Neural progenitor cell (in vitro differentiated cells): ENCODE measurements at regions not wholly inside any gene's neighbourhood (a gene's known extent, or its start where the extent isn't known, plus 50 kb on each side); places are given as distances from the start of the nearest gene placed in this dataset.

ENCODE experiments used
- DNase-seq: peaks from one replicate; pipeline ENCODE4 v3.0.0-alpha.2; 2016; ENCODE audit warnings: low spot score
- H2AFZ ChIP-seq: fragments of 200-600 bp; sonication (generic); replicated peaks from 2 replicates; pipeline ENCODE4 v1.6.1; 2016; ENCODE audit warnings: antibody characterized with exemption
- H3F3A ChIP-seq: fragments of 200-600 bp; sonication (generic); 2 replicates; pipeline ENCODE4 v1.6.1; 2016; ENCODE audit warnings: antibody characterized with exemption, low read depth
- H3K27ac ChIP-seq: fragments of 200-600 bp; sonication (generic); 2 replicates; pipeline ENCODE4 v1.5.1; 2016; ENCODE audit warnings: mild to moderate bottlenecking
- H3K27me3 ChIP-seq: fragments of 200-600 bp; sonication (generic); 2 replicates; pipeline ENCODE4 v1.6.1; 2016; ENCODE audit warnings: mild to moderate bottlenecking, moderate library complexity
- H3K36me3 ChIP-seq: fragments of 200-600 bp; sonication (generic); 2 replicates; pipeline ENCODE4 v1.5.1; 2016
- H3K4me1 ChIP-seq: fragments of 200-600 bp; sonication (generic); 2 replicates; pipeline ENCODE4 v1.6.1; 2016; ENCODE audit warnings: mixed run types
- H3K4me2 ChIP-seq: fragments of 200-600 bp; sonication (generic); 2 replicates; pipeline ENCODE4 v1.6.1; 2016
- H3K4me3 ChIP-seq: fragments of 200-600 bp; sonication (generic); 2 replicates; pipeline ENCODE4 v1.5.1; 2016
- H3K79me2 ChIP-seq: fragments of 200-600 bp; sonication (generic); 2 replicates; pipeline ENCODE4 v1.6.1; 2016; ENCODE audit warnings: low read depth
- H3K9ac ChIP-seq: fragments of 200-600 bp; sonication (generic); 2 replicates; pipeline ENCODE4 v1.6.1; 2016
- H3K9me3 ChIP-seq: fragments of 200-600 bp; sonication (generic); 2 replicates; pipeline ENCODE4 v1.5.1; 2016; ENCODE audit warnings: low read depth
- H4K20me1 ChIP-seq: fragments of 200-600 bp; sonication (generic); 2 replicates; pipeline ENCODE4 v1.6.1; 2016; ENCODE audit warnings: low read depth
- H3K27ac Mint-ChIP-seq: 3 replicates; pipeline ENCODE4 v1.8.0; 2021; ENCODE audit warnings: mixed read lengths
- H3K27me3 Mint-ChIP-seq: 2 replicates; pipeline ENCODE4 v1.8.0; 2022; ENCODE audit warnings: low read depth, mild to moderate bottlenecking, inconsistent platforms, moderate library complexity, mixed read lengths; ENCODE audit not compliant: insufficient read depth
- H3K36me3 Mint-ChIP-seq: 3 replicates; pipeline ENCODE4 v1.8.0; 2021; ENCODE audit warnings: mixed read lengths
- H3K4me1 Mint-ChIP-seq: 3 replicates; pipeline ENCODE4 v1.8.0; 2021; ENCODE audit warnings: mixed read lengths
- H3K4me3 Mint-ChIP-seq: 3 replicates; pipeline ENCODE4 v1.8.0; 2021; ENCODE audit warnings: mild to moderate bottlenecking, moderate library complexity, mixed read lengths
- H3K9me3 Mint-ChIP-seq: 3 replicates; pipeline ENCODE4 v1.8.0; 2020; ENCODE audit warnings: mixed read lengths
- CTCF ChIP-seq: fragments of 200-600 bp; sonication (generic); IDR thresholded peaks from 2 replicates; pipeline ENCODE4 v1.5.1; 2017; ENCODE audit warnings: antibody characterized with exemption, mild to moderate bottlenecking
- EZH2 ChIP-seq: fragments of 200-600 bp; sonication (generic); IDR thresholded peaks from 2 replicates; pipeline ENCODE4 v1.6.1; 2017; ENCODE audit warnings: antibody characterized with exemption, mild to moderate bottlenecking, moderate library complexity
- EZH2phosphoT487 ChIP-seq: fragments of 200-600 bp; sonication (generic); IDR thresholded peaks from 2 replicates; pipeline ENCODE4 v1.6.1; 2017; ENCODE audit warnings: antibody characterized with exemption

DNA sequence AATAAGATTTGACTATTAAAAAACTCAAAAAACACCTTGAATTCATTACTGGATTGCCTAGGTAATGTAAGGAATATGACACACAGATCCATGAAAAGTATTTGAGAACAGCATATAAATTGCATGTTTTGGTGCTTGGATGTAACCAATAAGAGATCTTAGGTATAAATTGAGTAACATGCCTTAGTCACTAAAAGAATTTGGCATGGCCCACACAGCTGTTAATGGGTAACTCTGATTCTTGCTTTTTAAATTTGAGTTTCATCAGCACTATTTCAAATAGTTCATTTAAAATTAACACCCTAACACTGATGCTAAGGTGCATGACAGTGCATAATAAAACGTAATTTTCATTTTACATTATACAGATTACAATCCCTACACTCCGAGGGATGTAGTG lies 779.3 kb upstream of the WWC1 start:
- Histone ChIP-seq H3K79me2 (no peaks in the 10 kb centered on the region), H3K9ac (no peak overlapping the region), H3K9me3 (no peaks in the 10 kb centered on the region), H3K4me3 (no peak overlapping the region), H3K4me2 (no peak overlapping the region), H3K4me1 (peaks cover 11% of the 10 kb centered on the region), H3F3A (peaks cover 7% of the 10 kb centered on the region), H4K20me1 (no peaks in the 10 kb centered on the region), H3K27ac (no peak overlapping the region), H3K27me3 (no peaks in the 10 kb centered on the region), H2AFZ (no peak overlapping the region), H3K36me3 (no peaks in the 10 kb centered on the region)
- no peak for TF ChIP-seq CTCF
- TF ChIP-seq EZH2: no peak
- TF ChIP-seq EZH2phosphoT487: no peak
- no peaks in the 10 kb centered on the region for H3K36me3 Mint-ChIP-seq
- DNase-seq: no peak
- no peak overlapping the region for H3K27ac Mint-ChIP-seq
- peaks cover 10% of the 10 kb centered on the region for H3K4me1 Mint-ChIP-seq
- H3K4me3 Mint-ChIP-seq: no peak overlapping the region
- H3K27me3 Mint-ChIP-seq: no peaks in the 10 kb centered on the region
- H3K9me3 Mint-ChIP-seq: no peaks in the 10 kb centered on the region

DNA sequence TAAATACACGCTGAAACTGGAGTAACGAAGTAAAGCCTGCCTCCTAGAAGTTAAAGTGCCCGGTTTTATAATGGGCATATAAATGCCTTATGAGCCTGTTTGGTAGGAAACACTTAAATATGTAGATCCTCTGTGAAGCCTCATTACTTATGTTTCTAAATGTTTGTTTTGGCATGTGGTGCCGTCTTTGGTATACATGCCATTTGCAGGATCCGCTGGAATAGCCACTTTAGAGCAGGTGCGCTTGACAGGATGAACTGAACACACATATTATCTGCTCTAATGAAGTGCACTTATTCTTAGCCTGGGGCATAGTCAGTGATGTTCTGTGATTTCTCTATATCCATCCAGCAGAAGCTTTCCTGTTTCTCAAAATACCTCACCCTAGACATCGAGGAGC lies 778.1 kb upstream of the WWC1 start:
- H3K4me1 ChIP-seq: peaks cover 20% of the 10 kb centered on the region
- H3K27me3 Mint-ChIP-seq: no peaks in the 10 kb centered on the region

GRCh38 chr5:167514461-167514860 lies 777.0 kb upstream of the WWC1 start:
- Mint-ChIP-seq H3K27ac (no peak overlapping the region), H3K27me3 (no peaks in the 10 kb centered on the region), H3K9me3 (peaks cover 3% of the 10 kb centered on the region), H3K4me3 (no peak overlapping the region), H3K36me3 (no peaks in the 10 kb centered on the region), H3K4me1 (peaks cover 19% of the 10 kb centered on the region)
- Histone ChIP-seq H3K27ac (no peak overlapping the region), H3K27me3 (no peaks in the 10 kb centered on the region), H3K9ac (no peak overlapping the region), H4K20me1 (no peaks in the 10 kb centered on the region), H3F3A (peaks cover 7% of the 10 kb centered on the region), H3K36me3 (no peaks in the 10 kb centered on the region), H3K9me3 (no peaks in the 10 kb centered on the region), H3K4me1 (peaks cover 20% of the 10 kb centered on the region), H2AFZ (no peak overlapping the region), H3K4me3 (no peak overlapping the region), H3K4me2 (no peak overlapping the region), H3K79me2 (no peaks in the 10 kb centered on the region)
- no peak for DNase-seq
- TF ChIP-seq EZH2phosphoT487: no peak
- no peak for TF ChIP-seq CTCF

More for the DNA sequence above, 778.1 kb upstream of the WWC1 start:
- H3K27me3 ChIP-seq: no peaks in the 10 kb centered on the region
- peaks cover 7% of the 10 kb centered on the region for H3F3A ChIP-seq
- H3K27ac Mint-ChIP-seq: no peak overlapping the region
- no peaks in the 10 kb centered on the region for H3K36me3 Mint-ChIP-seq
- no peaks in the 10 kb centered on the region for H3K79me2 ChIP-seq
- H3K4me3 Mint-ChIP-seq: no peak overlapping the region
- H3K9me3 ChIP-seq: no peaks in the 10 kb centered on the region
- no peak overlapping the region for H2AFZ ChIP-seq
- no peak overlapping the region for H3K4me3 ChIP-seq
- peaks cover 19% of the 10 kb centered on the region for H3K4me1 Mint-ChIP-seq
- no peaks in the 10 kb centered on the region for H4K20me1 ChIP-seq
- DNase-seq: no peak
- TF ChIP-seq EZH2 (no peak), EZH2phosphoT487 (no peak), CTCF (no peak)
- no peaks in the 10 kb centered on the region for H3K36me3 ChIP-seq
- no peak overlapping the region for H3K9ac ChIP-seq
- no peaks in the 10 kb centered on the region for H3K9me3 Mint-ChIP-seq
- H3K4me2 ChIP-seq: no peak overlapping the region
- H3K27ac ChIP-seq: no peak overlapping the region

GRCh38 chr5:167525004-167525403 lies 766.4 kb upstream of the WWC1 start:
- no peak for DNase-seq
- no peaks in the 10 kb centered on the region for H3K36me3 ChIP-seq

More at GRCh38 chr5:167525004-167525403, 766.4 kb upstream of the WWC1 start:
- H4K20me1 ChIP-seq: no peaks in the 10 kb centered on the region
- H3K4me1 ChIP-seq: no peaks in the 10 kb centered on the region
- Mint-ChIP-seq H3K27ac (no peak overlapping the region), H3K9me3 (peaks cover 8% of the 10 kb centered on the region), H3K4me3 (no peak overlapping the region), H3K36me3 (no peaks in the 10 kb centered on the region), H3K27me3 (peaks cover 3% of the 10 kb centered on the region), H3K4me1 (peaks cover 12% of the 10 kb centered on the region)
- no peak overlapping the region for H3K4me3 ChIP-seq
- no peaks in the 10 kb centered on the region for H3F3A ChIP-seq
- no peak overlapping the region for H3K27ac ChIP-seq
- H3K9me3 ChIP-seq: no peaks in the 10 kb centered on the region
- no peaks in the 10 kb centered on the region for H3K79me2 ChIP-seq
- H3K4me2 ChIP-seq: no peak overlapping the region
- H3K9ac ChIP-seq: no peak overlapping the region
- H3K27me3 ChIP-seq: no peaks in the 10 kb centered on the region
- no peak overlapping the region for H2AFZ ChIP-seq
- TF ChIP-seq EZH2: no peak
- no peak for TF ChIP-seq CTCF
- no peak for TF ChIP-seq EZH2phosphoT487
